ENCODE measurements at regions not wholly inside any gene's neighbourhood (a gene's known extent, or its start where the extent isn't known, plus 50 kb on each side); places are given as distances from the start of the nearest gene placed in this dataset.
"Not testable (repeated sequence)": the region's sequence is repeated elsewhere in the genome, so short reads cannot be mapped to it uniquely, and the experiment has no call there.

- DNase-seq, result no peak
Observed at GRCh38 chr10:57482259-57482658, 785.4 kb downstream of the IPMK start.

- DNase-seq, result no peak
Observed at GRCh38 chr10:57472823-57473619, 794.7 kb downstream of the IPMK start.

GRCh38 chr10:57468894-57469432 lies 798.7 kb downstream of the IPMK start:
- no peak for DNase-seq

- DNase-seq, result no peak
Observed at GRCh38 chr10:57465155-57465554, 802.5 kb downstream of the IPMK start.

- no peak for DNase-seq
Observed at GRCh38 chr10:57460540-57460939, 807.2 kb downstream of the IPMK start.

GRCh38 chr10:57457972-57458512 lies 809.7 kb downstream of the IPMK start:
- DNase-seq, result no peak

- no peak for DNase-seq
Observed at GRCh38 chr10:57430376-57430775, 837.3 kb downstream of the IPMK start.

- no peak for DNase-seq
Observed at GRCh38 chr10:57420881-57421280, 846.8 kb downstream of the IPMK start.

GRCh38 chr10:57418476-57418875 lies 849.2 kb downstream of the IPMK start:
- DNase-seq, result no peak

- no peak for DNase-seq
Observed at GRCh38 chr10:57395923-57396322, 871.8 kb downstream of the IPMK start.

- no peak for DNase-seq
Observed at GRCh38 chr10:57367412-57367811, 900.3 kb downstream of the IPMK start.

GRCh38 chr10:57362811-57363210 lies 904.9 kb downstream of the IPMK start:
- DNase-seq, result no peak

- DNase-seq, result no peak
Observed at GRCh38 chr10:57353403-57354003, 914.2 kb downstream of the IPMK start.

GRCh38 chr10:57351076-57351475 lies 916.6 kb downstream of the IPMK start:
- DNase-seq, result no peak

- DNase-seq, result no peak
Observed at GRCh38 chr10:57341294-57341693, 926.4 kb downstream of the IPMK start.

GRCh38 chr10:57338823-57339558 lies 928.7 kb downstream of the IPMK start:
- DNase-seq, result no peak

GRCh38 chr10:57336865-57337264 lies 930.8 kb downstream of the IPMK start:
- DNase-seq, result no peak

- DNase-seq, result no peak
Observed at GRCh38 chr10:57336341-57336740, 931.4 kb downstream of the IPMK start.

GRCh38 chr10:57334523-57334922 lies 933.2 kb downstream of the IPMK start:
- no peak for DNase-seq

- DNase-seq, result no peak
Observed at GRCh38 chr10:57333880-57334279, 933.8 kb downstream of the IPMK start.

- DNase-seq, result not testable (repeated sequence)
Observed at GRCh38 chr10:57321400-57321854, 946.3 kb downstream of the IPMK start.

- no peak for DNase-seq
Observed at GRCh38 chr10:57320416-57320815, 947.3 kb downstream of the IPMK start.

GRCh38 chr10:57314046-57314445 lies 953.0 kb upstream of the ZWINT start:
- DNase-seq, result no peak

All from effector CD4-positive, alpha-beta T cell (primary cell).